H1 (cell line): ENCODE measurements at regions not wholly inside any gene's neighbourhood (a gene's known extent, or its start where the extent isn't known, plus 50 kb on each side); places are given as distances from the start of the nearest gene placed in this dataset.

Experiments
- CTCF ChIA-PET: fragments of 300-600 bp; sonication (Branson Sonifier 250); formaldehyde crosslinking; loops from one replicate; lab custom pipeline; 2021; ENCODE audit not compliant: partially characterized antibody; lab: Charles Lee
- POLR2A ChIA-PET: fragments of 300-600 bp; sonication (Branson Sonifier 250); formaldehyde crosslinking; loops from one replicate; lab custom pipeline; 2021; ENCODE audit warnings: inconsistent platforms; ENCODE audit not compliant: partially characterized antibody; lab: Charles Lee
- DNase-seq, 2 experiments: peaks; one replicate each; pipeline versions ENCODE4 v3.0.0 to v3.0.0-alpha.2; 2010 to 2022; ENCODE audit warnings: low spot score in 2 of 2, low read depth in 1 of 2, mixed read lengths in 1 of 2
- FAIRE-seq: peaks from 2 replicates; lab custom pipeline; 2011; peaks lifted over from hg19 to GRCh38; lab: Jason Lieb, UNC
- H2AFZ ChIP-seq: 2 replicates; pipeline ENCODE4 v1.8.1; 2012; ENCODE audit warnings: low read length, inconsistent platforms
- H2AK5ac ChIP-seq: 2 replicates; pipeline ENCODE4 v1.6.1; 2013; ENCODE audit warnings: low read depth, low read length
- H2BK120ac ChIP-seq: replicated peaks from 2 replicates; pipeline ENCODE3; 2013; ENCODE audit warnings: low read depth, low read length, inconsistent platforms
- H2BK12ac ChIP-seq: 2 replicates; pipeline ENCODE4 v1.6.1; 2013; ENCODE audit warnings: low read depth, low read length
- H2BK15ac ChIP-seq: 2 replicates; pipeline ENCODE4 v1.6.1; 2013; ENCODE audit warnings: low read length
- H2BK20ac ChIP-seq: 2 replicates; pipeline ENCODE4 v1.6.1; 2013; ENCODE audit warnings: low read length
- H2BK5ac ChIP-seq: 2 replicates; pipeline ENCODE4 v1.6.1; 2013; ENCODE audit warnings: low read depth, low read length
- H3K14ac ChIP-seq: 2 replicates; pipeline ENCODE4 v1.6.1; 2013; ENCODE audit warnings: inconsistent platforms; ENCODE audit not compliant: insufficient read length
- H3K18ac ChIP-seq: 2 replicates; pipeline ENCODE4 v1.6.1; 2013; ENCODE audit warnings: low read length; ENCODE audit errors: extremely low read depth
- H3K23ac ChIP-seq: 2 replicates; pipeline ENCODE4 v1.6.1; 2013; ENCODE audit warnings: inconsistent platforms; ENCODE audit not compliant: insufficient read length
- H3K23me2 ChIP-seq: 2 replicates; pipeline ENCODE4 v1.6.1; 2013; ENCODE audit warnings: low read depth, low read length
- H3K27ac ChIP-seq: 2 replicates; pipeline ENCODE4 v1.6.1; 2011; ENCODE audit warnings: low read depth, low read length, inconsistent platforms
- H3K27me3 ChIP-seq, 4 experiments: replicated peaks in 1 of 4; 1 replicate in 1 of 4; 2 replicates in 3 of 4; pipeline versions ENCODE4 v1.6.1 to v1.8.1; 2011 to 2013; ENCODE audit warnings: low read length in 3 of 4, mild to moderate bottlenecking in 3 of 4, inconsistent platforms in 2 of 4, mixed read lengths in 2 of 4, moderate library complexity in 1 of 4; ENCODE audit not compliant: control insufficient read depth in 3 of 4, insufficient read depth in 3 of 4; ENCODE audit errors: extremely low read depth in 1 of 4
- H3K36me3 ChIP-seq, 4 experiments: 2 replicates each; pipeline versions ENCODE4 v1.6.1 to v1.8.1; 2011 to 2013; ENCODE audit warnings: mild to moderate bottlenecking in 4 of 4, low read length in 3 of 4, moderate library complexity in 2 of 4, control low read depth in 1 of 4, inconsistent platforms in 1 of 4; ENCODE audit not compliant: insufficient read depth in 4 of 4, control insufficient read depth in 2 of 4
- H3K4ac ChIP-seq: replicated peaks from 2 replicates; pipeline ENCODE3; 2013; ENCODE audit warnings: low read length, low read depth, mixed read lengths, inconsistent platforms; ENCODE audit not compliant: insufficient read length
- H3K4me1 ChIP-seq, 4 experiments: replicated peaks in 1 of 4; 1 replicate in 1 of 4; 2 replicates in 3 of 4; pipeline versions ENCODE4 v1.6.1 to v1.8.1; 2011 to 2013; ENCODE audit warnings: low read length in 3 of 4, inconsistent platforms in 2 of 4, mixed read lengths in 1 of 4; ENCODE audit not compliant: insufficient read depth in 4 of 4, control insufficient read depth in 3 of 4
- H3K4me2 ChIP-seq, 2 experiments: 2 replicates each; pipeline versions ENCODE4 v1.6.1 to v1.8.1; 2011 to 2013; ENCODE audit warnings: low read depth in 2 of 2, low read length in 2 of 2, control low read depth in 1 of 2, inconsistent platforms in 1 of 2, mild to moderate bottlenecking in 1 of 2; ENCODE audit not compliant: insufficient read depth in 1 of 2
- H3K4me3 ChIP-seq, 4 experiments: fragments of 200-600, 300-600 bp in 1 of 4; sonication (generic), shearing (Covaris generic), sonication (Bioruptor Twin) in 1 of 4; 2 replicates each; pipeline versions ENCODE4 v1.5.1 to v1.8.1; 2011 to 2016; ENCODE audit warnings: low read length in 4 of 4, low read depth in 3 of 4, control low read depth in 2 of 4, inconsistent platforms in 2 of 4, mild to moderate bottlenecking in 2 of 4, mixed read lengths in 1 of 4, moderate library complexity in 1 of 4; ENCODE audit not compliant: insufficient read depth in 2 of 4; ENCODE audit errors: extremely low read depth in 1 of 4
- H3K56ac ChIP-seq: replicated peaks from 2 replicates; pipeline ENCODE3; 2013; ENCODE audit warnings: low read depth, mild to moderate bottlenecking, mixed read lengths, low read length, inconsistent platforms; ENCODE audit not compliant: insufficient read length
- H3K79me1 ChIP-seq: 2 replicates; pipeline ENCODE4 v1.6.1; 2013; ENCODE audit warnings: low read depth, low read length, control low read depth
- H3K79me2 ChIP-seq, 2 experiments: 2 replicates each; pipeline versions ENCODE4 v1.6.1 to v1.8.1; 2012 to 2013; ENCODE audit warnings: low read length in 2 of 2, mild to moderate bottlenecking in 2 of 2, inconsistent platforms in 1 of 2; ENCODE audit not compliant: insufficient read depth in 2 of 2, control insufficient read depth in 1 of 2
- H3K9ac ChIP-seq, 4 experiments: replicated peaks in 1 of 4; 1 replicate in 1 of 4; 2 replicates in 3 of 4; pipeline versions ENCODE4 v1.6.1 to v1.8.1; 2011 to 2013; ENCODE audit warnings: low read depth in 3 of 4, low read length in 3 of 4, control low read depth in 2 of 4, mild to moderate bottlenecking in 2 of 4, moderate library complexity in 2 of 4, inconsistent platforms in 1 of 4; ENCODE audit errors: extremely low read depth in 1 of 4
- H3K9me3 ChIP-seq, 2 experiments: 2 replicates each; pipeline versions ENCODE4 v1.6.1 to v1.8.1; 2012 to 2013; ENCODE audit warnings: mild to moderate bottlenecking in 2 of 2, moderate library complexity in 2 of 2, control low read depth in 1 of 2, inconsistent platforms in 1 of 2, low read depth in 1 of 2, low read length in 1 of 2, mixed read lengths in 1 of 2; ENCODE audit not compliant: insufficient read depth in 2 of 2
- H4K20me1 ChIP-seq, 2 experiments: replicated peaks in 1 of 2; 2 replicates each; pipeline versions ENCODE3 to v1.8.1; 2011 to 2013; ENCODE audit warnings: inconsistent platforms in 2 of 2, low read length in 2 of 2, mild to moderate bottlenecking in 1 of 2; ENCODE audit not compliant: insufficient read depth in 2 of 2, control insufficient read depth in 1 of 2
- H4K5ac ChIP-seq: 2 replicates; pipeline ENCODE4 v1.6.1; 2013; ENCODE audit warnings: low read length, low read depth, mixed read lengths, inconsistent platforms; ENCODE audit not compliant: insufficient read length
- H4K8ac ChIP-seq: 2 replicates; pipeline ENCODE4 v1.8.0; 2013; ENCODE audit warnings: mild to moderate bottlenecking, moderate library complexity, low read length, inconsistent platforms; ENCODE audit not compliant: insufficient read depth; ENCODE audit errors: extremely low read depth
- H4K91ac ChIP-seq: replicated peaks from 2 replicates; pipeline ENCODE3; 2013; ENCODE audit warnings: low read length, mixed read lengths, inconsistent platforms; ENCODE audit not compliant: insufficient read length
- ASH2L ChIP-seq: fragments of 200-600, 300-600 bp; sonication (generic); IDR thresholded peaks from one replicate; pipeline ENCODE4 v1.7.1; 2017; ENCODE audit warnings: low read length
- BRCA1 ChIP-seq: IDR thresholded peaks from 2 replicates; pipeline ENCODE4 v1.6.1; 2012; ENCODE audit warnings: low read depth, low read length, improper control_type of control experiment
- CBX5 ChIP-seq: fragments of 300-800, 300-1000 bp; sonication (generic); IDR thresholded peaks from 2 replicates; pipeline ENCODE4 v1.7.1; 2016; ENCODE audit warnings: antibody characterized with exemption, low read length, low read depth
- CEBPB ChIP-seq: IDR thresholded peaks from 2 replicates; pipeline ENCODE4 v1.6.1; 2012; ENCODE audit warnings: low read depth, low read length
- CREB1 ChIP-seq: IDR thresholded peaks from 2 replicates; pipeline ENCODE4 v1.6.1; 2012; ENCODE audit warnings: inconsistent platforms
- GABPA ChIP-seq: IDR thresholded peaks from 2 replicates; pipeline ENCODE4 v1.6.1; 2011; ENCODE audit warnings: mild to moderate bottlenecking, low read length, moderate library complexity, borderline replicate concordance; ENCODE audit not compliant: insufficient read depth
- GTF2F1 ChIP-seq: IDR thresholded peaks from 2 replicates; pipeline ENCODE4 v1.6.1; 2012; ENCODE audit warnings: low read depth, low read length, improper control_type of control experiment, borderline replicate concordance
- HDAC6 ChIP-seq: IDR thresholded peaks from one replicate; pipeline ENCODE4 v1.7.1; 2012; ENCODE audit warnings: low read depth, mild to moderate bottlenecking, inconsistent platforms, low read length, moderate library complexity
- KDM5A ChIP-seq: fragments of 200-600 bp; IDR thresholded peaks from 2 replicates; pipeline ENCODE4 v1.7.1; 2012; ENCODE audit warnings: mild to moderate bottlenecking, low read length, inconsistent platforms, mixed read lengths
- RAD21 ChIP-seq, 2 experiments: IDR thresholded peaks in 1 of 2; conservative IDR thresholded peaks in 1 of 2; 2 replicates each; pipeline ENCODE4 v1.6.1; 2011; ENCODE audit warnings: low read depth in 2 of 2, low read length in 2 of 2, improper control_type of control experiment in 1 of 2, inconsistent platforms in 1 of 2, mild to moderate bottlenecking in 1 of 2, moderate library complexity in 1 of 2
- SIN3A ChIP-seq, 2 experiments: IDR thresholded peaks in 1 of 2; conservative IDR thresholded peaks in 1 of 2; 2 replicates each; pipeline ENCODE4 v1.6.1; 2011 to 2012; ENCODE audit warnings: low read length in 2 of 2, improper control_type of control experiment in 1 of 2, low read depth in 1 of 2, mild to moderate bottlenecking in 1 of 2
- SIRT6 ChIP-seq: IDR thresholded peaks from one replicate; pipeline ENCODE4 v1.7.1; 2012; ENCODE audit warnings: low read length, inconsistent platforms
- SUZ12 ChIP-seq: fragments of 200-600 bp; sonication (generic); IDR thresholded peaks from 2 replicates; pipeline ENCODE4 v1.6.1; 2012; ENCODE audit warnings: mild to moderate bottlenecking, inconsistent platforms, low read length, moderate library complexity, mixed read lengths
- TCF12 ChIP-seq: IDR thresholded peaks from 2 replicates; pipeline ENCODE4 v1.6.1; 2011; ENCODE audit warnings: low read depth, mild to moderate bottlenecking, low read length
- YY1 ChIP-seq: IDR thresholded peaks from 2 replicates; pipeline ENCODE4 v1.6.1; 2011; ENCODE audit warnings: low read depth, mild to moderate bottlenecking, low read length
- WGBS, 2 experiments: shearing (Covaris generic) in 1 of 2; methylation state at CpG; one replicate each; pipeline versions ENCODE4 v1.1.6 to v1.1.7; 2013 to 2015; ENCODE audit warnings: low lambda C conversion rate in 2 of 2, mixed read lengths in 2 of 2, inconsistent platforms in 1 of 2, low coverage in 1 of 2, missing lambda C conversion rate in 1 of 2; ENCODE audit not compliant: insufficient replicate concordance in 2 of 2, insufficient coverage in 1 of 2, insufficient read length in 1 of 2; ENCODE audit errors: extremely low coverage in 1 of 2, missing lambda C conversion rate in 1 of 2; 5-methylcytosine and 5-hydroxymethylcytosine counted together

- Histone ChIP-seq H2BK20ac (no peak overlapping the region), H3K4ac (no peak overlapping the region), H3K4me2 (no peak overlapping the region), H3K4me3 (no peak overlapping the region), H3K56ac (no peak overlapping the region), H3K36me3 (no peaks in the 10 kb centered on the region), H3K27ac (no peak overlapping the region), H3K9ac (no peak overlapping the region), H4K5ac (no peak overlapping the region), H2BK5ac (no peak overlapping the region), H3K14ac (no peak overlapping the region), H3K79me2 (no peaks in the 10 kb centered on the region), H2BK12ac (no peak overlapping the region), H4K20me1 (no peaks in the 10 kb centered on the region), H2AFZ (0 out of 2 replicates have a peak overlapping the region, but pooled peaks have one; percentile 2), H2AK5ac (no peak overlapping the region), H3K4me1 (no peaks in the 10 kb centered on the region), H3K79me1 (no peaks in the 10 kb centered on the region), H3K27me3 (no peaks in the 10 kb centered on the region), H4K91ac (no peak overlapping the region), H3K23ac (no peak overlapping the region), H3K23me2 (no peaks in the 10 kb centered on the region), H3K9me3 (no peaks in the 10 kb centered on the region), H4K8ac (no peak overlapping the region), H3K18ac (no peak overlapping the region), H2BK15ac (no peak overlapping the region), H2BK120ac (no peak overlapping the region)
- WGBS, 2 experiments = 85% methylated on average over 3 of the region's 3 CpGs; no CpG with 5 or more reads in 1 of the 2 experiments
- POLR2A ChIA-PET = no interaction called here
- FAIRE-seq (no peak), DNase-seq (no peak)
- CTCF ChIA-PET = interaction anchor here (1.7 kb wide), 1 partner anchor 12 kb away, joined by 6 read pairs; no protein-coding TSS in a partner anchor
- TF ChIP-seq KDM5A = no peak
- no peak for TF ChIP-seq CREB1
- no peak for TF ChIP-seq RAD21 (IDR thresholded peaks at IDR 0.05 in 1 of 2, conservative IDR thresholded peaks at IDR 0.05 in 1 of 2; ENCODE audit: low read depth in 2 of 2, low read length in 2 of 2)
- no peak for TF ChIP-seq GABPA
- TF ChIP-seq YY1 = no peak
- TF ChIP-seq GTF2F1 = no peak
- no peak for TF ChIP-seq CBX5
- TF ChIP-seq SIRT6 = no peak
- no peak for TF ChIP-seq SIN3A (conservative IDR thresholded peaks at IDR 0.05 in 1 of 2, IDR thresholded peaks at IDR 0.05 in 1 of 2; ENCODE audit: low read depth in 1 of 2, low read length in 2 of 2)
- TF ChIP-seq TCF12 = no peak
- no peak for TF ChIP-seq SUZ12
- no peak for TF ChIP-seq ASH2L
- no peak for TF ChIP-seq CEBPB
- no peak for TF ChIP-seq BRCA1
- TF ChIP-seq HDAC6 = no peak
Observed at GRCh38 chr18:65049586-65049985, 701.2 kb upstream of the CDH7 start.
